Activated naive CD8-positive, alpha-beta T cell treated with anti-CD3 and anti-CD28 coated beads, Interleukin-2, amount 50 U/mL, for 16 hours (primary cell): ENCODE measurements at regions not wholly inside any gene's neighbourhood (a gene's known extent, or its start where the extent isn't known, plus 50 kb on each side); places are given as distances from the start of the nearest gene placed in this dataset.

ENCODE experiments used
- DNase-seq: peaks from one replicate; pipeline ENCODE4 v3.0.0-alpha.2; 2020; ENCODE audit warnings: low read depth, low spot score

- DNase-seq: no peak
Measured at GRCh38 chr5:108649646-108650045, 98.1 kb upstream of the FER start.

GRCh38 chr5:108649106-108649505 is 98.6 kb upstream of the FER start:
- no peak for DNase-seq

DNA sequence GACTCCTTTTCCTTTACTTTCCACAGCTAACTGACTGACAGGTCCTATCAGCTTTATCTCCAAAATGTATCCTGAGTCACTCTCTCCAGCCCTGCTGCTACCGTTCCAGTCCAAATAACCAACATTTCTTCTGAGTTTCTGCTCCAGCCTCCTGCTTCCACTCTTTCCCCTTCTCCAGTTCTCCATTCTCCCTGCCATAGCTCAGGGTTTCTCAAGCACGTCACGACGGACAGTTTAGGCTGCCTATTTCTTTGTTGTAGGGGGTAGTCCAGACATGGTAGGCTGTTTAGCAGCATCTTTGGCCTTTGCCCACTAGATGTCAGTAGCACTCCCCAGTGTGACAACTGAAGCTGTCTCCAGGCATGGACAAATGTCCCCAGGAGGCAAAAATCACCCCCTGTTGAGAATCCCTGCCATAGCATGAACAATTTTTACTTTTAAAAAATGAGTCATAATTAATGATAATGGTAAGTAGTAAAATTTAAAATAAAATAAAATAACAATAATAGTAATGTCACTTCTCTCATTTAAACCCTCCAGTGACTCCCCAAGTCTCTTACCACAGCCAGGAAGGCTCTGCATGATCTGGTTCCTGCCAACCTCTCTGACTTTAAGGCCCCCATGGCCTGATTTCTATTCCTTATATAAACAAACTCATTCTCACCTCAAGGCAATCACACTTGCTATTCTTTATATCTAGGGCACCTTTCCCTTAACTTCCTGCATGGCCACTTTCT is 105.4 kb upstream of the FER start:
- DNase-seq: peak; percentile 16

DNA sequence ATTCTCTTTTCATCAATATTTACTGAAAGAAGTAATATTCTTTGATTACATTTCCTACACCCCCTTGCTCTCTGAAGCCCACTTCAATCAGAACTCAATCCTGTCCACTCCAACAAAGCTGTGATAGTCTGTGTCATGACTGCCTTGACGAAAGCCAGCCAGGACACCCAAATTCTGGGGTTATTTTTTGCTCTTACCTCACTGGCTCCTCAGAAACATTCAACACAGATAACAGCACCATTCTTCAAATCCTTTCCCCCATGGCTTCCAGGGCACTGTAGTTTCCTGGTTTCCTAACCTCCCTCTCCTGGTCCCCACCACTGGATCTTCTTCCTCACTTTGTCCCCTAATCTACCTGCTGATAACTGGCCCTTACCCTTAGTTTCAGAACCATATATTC is 106.1 kb upstream of the FER start:
- no peak for DNase-seq

- no peak for DNase-seq
Measured at GRCh38 chr5:108639366-108639765, 108.3 kb upstream of the FER start.

DNA sequence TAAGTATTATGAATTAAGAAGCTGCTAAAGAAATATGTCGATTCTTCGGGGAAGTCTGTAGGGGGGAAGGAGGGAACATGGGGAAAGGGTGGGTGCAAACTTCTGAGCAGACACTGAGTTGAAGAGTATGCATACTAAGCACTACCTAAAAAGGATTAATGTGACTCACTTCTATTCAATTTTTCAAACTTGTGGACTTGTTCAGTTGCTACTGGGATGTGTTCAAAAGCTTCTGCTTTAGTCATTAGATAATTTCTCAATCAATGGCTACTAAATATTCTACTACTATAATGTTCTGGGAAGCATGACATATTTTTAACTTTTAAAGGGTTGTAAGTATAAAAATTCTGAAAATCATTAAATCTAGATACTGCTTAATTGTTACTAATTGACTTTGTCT is 109.7 kb upstream of the FER start:
- no peak for DNase-seq

- no peak for DNase-seq
Measured at GRCh38 chr5:108637134-108637533, 110.6 kb upstream of the FER start.

GRCh38 chr5:108636135-108636853 is 111.4 kb upstream of the FER start:
- DNase-seq: no peak

DNA sequence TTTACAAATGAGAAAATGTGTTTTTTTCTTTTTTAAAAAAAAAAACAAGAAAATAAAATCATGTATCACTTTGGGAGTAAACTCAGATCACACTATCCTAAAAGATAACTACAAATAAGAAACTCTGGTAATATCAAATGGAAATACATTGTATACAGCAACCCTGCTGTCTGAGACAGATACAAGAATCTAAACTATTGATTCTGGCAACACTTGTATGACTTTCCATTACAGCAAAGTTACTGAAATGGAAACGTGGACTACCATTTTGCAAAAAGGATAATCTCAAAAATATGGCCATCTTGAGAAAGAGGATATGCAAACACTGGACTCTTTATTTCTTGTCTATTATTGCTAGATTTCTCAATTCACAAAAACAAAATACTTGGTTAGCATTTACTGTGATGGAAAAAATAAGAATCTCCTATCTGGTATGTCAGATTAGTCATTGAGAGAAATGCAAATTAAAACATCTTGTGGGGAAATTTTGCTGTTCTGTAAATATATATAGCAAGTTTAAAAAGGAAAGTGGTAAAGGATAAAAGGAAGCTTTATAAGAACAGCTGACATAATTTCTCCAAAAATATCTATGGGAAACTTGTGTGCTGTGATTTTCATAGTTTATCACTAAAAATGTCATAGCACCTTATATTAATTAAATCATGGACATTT is 112.9 kb upstream of the FER start:
- DNase-seq: no peak

- no peak for DNase-seq
Measured at GRCh38 chr5:108634010-108634616, 113.6 kb upstream of the FER start.

- no peak for DNase-seq
Measured at GRCh38 chr5:108629779-108630528, 117.7 kb upstream of the FER start.

GRCh38 chr5:108625654-108626053 is 122.0 kb upstream of the FER start:
- no peak for DNase-seq

- DNase-seq: no peak
Measured at GRCh38 chr5:108623826-108624225, 123.9 kb upstream of the FER start.

- DNase-seq: no peak
Measured at GRCh38 chr5:108620516-108620915, 127.2 kb upstream of the FER start.

DNA sequence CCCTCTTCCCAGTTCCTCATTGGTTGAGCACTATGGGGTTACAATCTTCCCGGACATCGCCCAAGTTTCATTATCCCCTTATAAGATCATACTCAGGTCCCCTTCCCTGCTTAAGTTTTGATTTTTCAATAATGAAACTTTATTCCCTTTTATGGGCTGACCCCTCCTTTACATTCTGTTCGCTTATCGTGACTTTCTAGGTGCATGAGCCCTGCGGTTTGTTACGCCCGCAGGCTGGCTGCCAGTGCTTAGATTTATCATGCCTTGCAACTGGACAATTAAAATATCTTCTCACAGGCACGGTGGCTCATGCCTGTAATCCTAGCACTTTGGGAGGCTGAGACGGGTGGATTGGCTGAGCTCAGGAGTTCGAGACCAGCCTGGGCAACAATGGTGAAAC is 127.9 kb upstream of the FER start:
- DNase-seq: no peak

- DNase-seq: no peak
Measured at GRCh38 chr5:108617467-108618435, 129.9 kb upstream of the FER start.

DNA sequence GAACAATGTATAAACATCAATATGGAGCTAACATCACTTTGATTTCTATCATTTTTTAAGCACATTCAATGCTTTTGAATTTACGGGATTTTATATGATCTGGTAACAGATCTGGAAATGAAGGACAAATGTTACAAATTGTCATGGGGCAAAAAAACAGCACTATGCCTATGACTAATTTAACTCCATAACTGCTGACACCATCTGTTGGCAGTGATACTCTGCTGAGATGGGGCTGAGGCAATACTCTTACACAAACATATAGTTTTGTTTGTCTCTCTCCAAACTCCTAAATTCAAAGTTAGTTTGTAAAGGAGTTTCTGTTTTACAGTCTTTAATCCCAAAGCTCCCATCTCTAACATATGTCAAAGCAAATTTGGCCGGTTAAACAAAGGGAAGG is 132.5 kb upstream of the FER start:
- DNase-seq: no peak

DNA sequence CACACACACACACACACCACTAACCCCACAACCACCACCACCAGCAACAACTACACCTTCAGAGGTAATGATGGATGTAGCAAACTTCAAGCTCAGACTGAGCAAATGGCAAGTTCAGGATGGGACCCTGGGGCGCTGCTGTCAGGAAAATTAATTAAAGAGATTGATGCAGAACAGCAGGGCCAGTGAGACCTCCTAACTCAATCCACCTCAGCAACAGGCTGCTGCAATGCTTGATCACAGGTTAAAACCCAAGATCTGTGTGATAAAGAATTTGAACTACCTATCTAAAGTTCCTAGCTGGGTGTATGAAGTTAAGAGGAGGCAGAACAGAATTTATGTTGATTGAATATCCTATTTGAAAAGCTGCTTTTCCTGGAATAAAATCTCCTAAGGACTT is 140.3 kb upstream of the FER start:
- DNase-seq: no peak

- no peak for DNase-seq
Measured at GRCh38 chr5:108606185-108606584, 141.5 kb upstream of the FER start.

GRCh38 chr5:108602830-108603229 is 144.9 kb upstream of the FER start:
- no peak for DNase-seq

- DNase-seq: no peak
Measured at GRCh38 chr5:108590799-108591198, 156.9 kb upstream of the FER start.
